Chondrocyte (in vitro differentiated cells): ENCODE measurements at regions not wholly inside any gene's neighbourhood (a gene's known extent, or its start where the extent isn't known, plus 50 kb on each side); places are given as distances from the start of the nearest gene placed in this dataset.

Source experiments
- DNase-seq: peaks from one replicate; pipeline ENCODE4 v3.0.0; 2021; ENCODE audit warnings: mixed read lengths, low spot score
- H3K27ac Mint-ChIP-seq: one replicate; pipeline ENCODE4 v1.8.0; 2021; ENCODE audit warnings: mild to moderate bottlenecking, moderate library complexity, mixed read lengths; ENCODE audit not compliant: unreplicated experiment
- H3K27me3 Mint-ChIP-seq: 2 replicates; pipeline ENCODE4 v1.8.0; 2021; ENCODE audit warnings: low read depth, mixed read lengths
- H3K36me3 Mint-ChIP-seq: 2 replicates; pipeline ENCODE4 v1.8.0; 2021; ENCODE audit warnings: low read depth, mixed read lengths
- H3K4me1 Mint-ChIP-seq: 2 replicates; pipeline ENCODE4 v1.8.0; 2021; ENCODE audit warnings: low read depth, mild to moderate bottlenecking, mixed read lengths
- H3K4me3 Mint-ChIP-seq: one replicate; pipeline ENCODE4 v1.8.0; 2021; ENCODE audit warnings: mild to moderate bottlenecking, moderate library complexity, mixed read lengths; ENCODE audit not compliant: unreplicated experiment
- H3K9me3 Mint-ChIP-seq: 2 replicates; pipeline ENCODE4 v1.8.0; 2021; ENCODE audit warnings: low read depth, mixed read lengths
- CTCF ChIP-seq: fragments of 200-600 bp; sonication (generic); IDR thresholded peaks from 2 replicates; pipeline ENCODE4 v1.5.0; 2021; ENCODE audit warnings: antibody characterized with exemption, mild to moderate bottlenecking, moderate library complexity

- no peaks in the 10 kb centered on the region for H3K36me3 Mint-ChIP-seq
- DNase-seq = no peak
- H3K4me1 Mint-ChIP-seq = no peaks in the 10 kb centered on the region
- peaks cover 22% of the 10 kb centered on the region for H3K27me3 Mint-ChIP-seq
- no peak overlapping the region for H3K27ac Mint-ChIP-seq
- no peak overlapping the region for H3K4me3 Mint-ChIP-seq
- no peak for TF ChIP-seq CTCF
- no peaks in the 10 kb centered on the region for H3K9me3 Mint-ChIP-seq
These were observed 159.9 kb upstream of the TENM4 start for GRCh38 chr11:79600711-79601110.

GRCh38 chr11:79594834-79595233 is 154.0 kb upstream of the TENM4 start:
- peaks cover 5% of the 10 kb centered on the region for H3K9me3 Mint-ChIP-seq
- H3K27ac Mint-ChIP-seq = no peak overlapping the region
- no peaks in the 10 kb centered on the region for H3K36me3 Mint-ChIP-seq

GRCh38 chr11:79592824-79593223 is 152.0 kb upstream of the TENM4 start:
- TF ChIP-seq CTCF = no peak
- H3K27me3 Mint-ChIP-seq = peaks cover 10% of the 10 kb centered on the region
- H3K9me3 Mint-ChIP-seq = peaks cover 5% of the 10 kb centered on the region
- no peaks in the 10 kb centered on the region for H3K36me3 Mint-ChIP-seq
- DNase-seq = no peak
- no peaks in the 10 kb centered on the region for H3K4me1 Mint-ChIP-seq
- no peak overlapping the region for H3K4me3 Mint-ChIP-seq
- no peak overlapping the region for H3K27ac Mint-ChIP-seq

More at GRCh38 chr11:79594834-79595233, 154.0 kb upstream of the TENM4 start:
- no peak for DNase-seq
- TF ChIP-seq CTCF = no peak
- Mint-ChIP-seq H3K4me1 (no peaks in the 10 kb centered on the region), H3K4me3 (no peak overlapping the region), H3K27me3 (peaks cover 12% of the 10 kb centered on the region)

- no peak overlapping the region for H3K27ac Mint-ChIP-seq
- no peaks in the 10 kb centered on the region for H3K36me3 Mint-ChIP-seq
- no peak overlapping the region for H3K4me3 Mint-ChIP-seq
- TF ChIP-seq CTCF = no peak
- H3K27me3 Mint-ChIP-seq = peaks cover 10% of the 10 kb centered on the region
- H3K9me3 Mint-ChIP-seq = peaks cover 8% of the 10 kb centered on the region
- no peak for DNase-seq
- H3K4me1 Mint-ChIP-seq = no peaks in the 10 kb centered on the region
These were observed 151.6 kb upstream of the TENM4 start for GRCh38 chr11:79592406-79592805.

- Mint-ChIP-seq H3K9me3 (peaks cover 6% of the 10 kb centered on the region), H3K36me3 (peaks cover 1% of the 10 kb centered on the region), H3K4me1 (no peaks in the 10 kb centered on the region), H3K27me3 (peaks cover 2% of the 10 kb centered on the region), H3K27ac (no peak overlapping the region), H3K4me3 (no peak overlapping the region)
- TF ChIP-seq CTCF = no peak
- no peak for DNase-seq
These were observed 141.6 kb upstream of the TENM4 start for GRCh38 chr11:79582434-79582833.
